Activated T-cell treated with anti-CD3 and anti-CD28 coated beads, Interleukin-2, amount 50 U/mL, for 48 hours (primary cell): ENCODE measurements at regions not wholly inside any gene's neighbourhood (a gene's known extent, or its start where the extent isn't known, plus 50 kb on each side); places are given as distances from the start of the nearest gene placed in this dataset.

ENCODE experiments used
- DNase-seq, 2 experiments: peaks; one replicate each; pipeline ENCODE4 v3.0.0-alpha.2; 2020

DNA sequence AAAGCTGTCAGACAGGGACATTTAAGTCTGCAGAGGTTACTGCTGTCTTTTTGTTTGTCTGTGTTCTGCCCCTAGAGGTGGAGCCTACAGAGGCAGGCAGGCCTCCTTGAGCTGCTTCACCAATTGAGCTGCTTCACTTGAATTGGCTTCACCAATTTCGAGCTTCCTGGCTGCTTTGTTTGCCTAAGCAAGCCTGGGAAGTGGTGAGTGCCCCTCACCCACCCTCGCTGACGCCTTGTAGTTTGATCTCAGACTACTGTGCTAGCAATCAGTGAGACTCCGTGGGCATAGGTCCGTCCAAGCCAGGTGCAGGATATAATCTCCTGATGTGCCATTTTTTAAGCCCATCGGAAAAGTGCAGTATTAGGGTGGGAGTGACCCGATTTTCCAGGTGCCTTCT is 179.7 kb downstream of the TRIM51G start:
- peak in 1 of 2 experiments; percentile 7 for DNase-seq
